ENCODE measurements at regions not wholly inside any gene's neighbourhood (a gene's known extent, or its start where the extent isn't known, plus 50 kb on each side); places are given as distances from the start of the nearest gene placed in this dataset.

- H3K9me3 ChIP-seq (ENCODE audit: control insufficient read depth, low read length): no peaks in the 10 kb centered on the region
Observed at GRCh38 chr10:35848412-35848811, 206.3 kb upstream of the FZD8 start.

GRCh38 chr10:35844686-35845085 lies 202.6 kb upstream of the FZD8 start:
- no peak overlapping the region for H3K4me3 ChIP-seq (ENCODE audit: low read length)
- no peak for ATAC-seq
- H3K27me3 ChIP-seq (ENCODE audit: control insufficient read depth, insufficient read depth): no peaks in the 10 kb centered on the region
- intact Hi-C loops (cut with DNase I): no loop called here
- 87% methylated on average over 5 of the region's 5 CpGs for WGBS
- H3K27ac ChIP-seq (ENCODE audit: low read length): no peak overlapping the region
- no peak for DNase-seq
- H3K4me1 ChIP-seq (ENCODE audit: control insufficient read depth, insufficient read depth, low read length): peaks cover 7% of the 10 kb centered on the region
- H3K9me3 ChIP-seq (ENCODE audit: control insufficient read depth, low read length): no peaks in the 10 kb centered on the region

More at GRCh38 chr10:35848412-35848811, 206.3 kb upstream of the FZD8 start:
- no peaks in the 10 kb centered on the region for H3K27me3 ChIP-seq (ENCODE audit: control insufficient read depth, insufficient read depth)
- H3K4me3 ChIP-seq (ENCODE audit: low read length): no peak overlapping the region
- intact Hi-C loops (cut with DNase I): no loop called here
- ATAC-seq (no peak), DNase-seq (no peak)
- peaks cover 7% of the 10 kb centered on the region for H3K4me1 ChIP-seq (ENCODE audit: control insufficient read depth, insufficient read depth, low read length)
- 60% methylated on average over 5 of the region's 5 CpGs for WGBS
- no peak overlapping the region for H3K27ac ChIP-seq (ENCODE audit: low read length)

- peaks cover 7% of the 10 kb centered on the region for H3K4me1 ChIP-seq (ENCODE audit: control insufficient read depth, insufficient read depth, low read length)
- no peaks in the 10 kb centered on the region for H3K9me3 ChIP-seq (ENCODE audit: control insufficient read depth, low read length)
- H3K27me3 ChIP-seq (ENCODE audit: control insufficient read depth, insufficient read depth): no peaks in the 10 kb centered on the region
- 9% methylated on average over 13 of the region's 13 CpGs for WGBS
- H3K27ac ChIP-seq (ENCODE audit: low read length): no peak overlapping the region
- intact Hi-C loops (cut with DNase I): no loop called here
- ATAC-seq (peak; percentile 95 to 96), DNase-seq (peak; percentile 20 to 73 (median 66))
- no peak overlapping the region for H3K4me3 ChIP-seq (ENCODE audit: low read length)
Observed at GRCh38 chr10:35843524-35844181, 201.6 kb upstream of the FZD8 start.

GRCh38 chr10:35838054-35838453 lies 196.0 kb upstream of the FZD8 start:
- intact Hi-C loops (cut with DNase I): no loop called here
- ATAC-seq: no peak

GRCh38 chr10:35835545-35835944 lies 193.4 kb upstream of the FZD8 start:
- 94% methylated on average over 3 of the region's 3 CpGs for WGBS
- DNase-seq: no peak

More at GRCh38 chr10:35838054-35838453, 196.0 kb upstream of the FZD8 start:
- no peaks in the 10 kb centered on the region for H3K9me3 ChIP-seq (ENCODE audit: control insufficient read depth, low read length)
- no peak overlapping the region for H3K27ac ChIP-seq (ENCODE audit: low read length)
- no peak for DNase-seq
- no peaks in the 10 kb centered on the region for H3K4me1 ChIP-seq (ENCODE audit: control insufficient read depth, insufficient read depth, low read length)
- H3K27me3 ChIP-seq (ENCODE audit: control insufficient read depth, insufficient read depth): no peaks in the 10 kb centered on the region
- 94% methylated on average over 2 of the region's 2 CpGs for WGBS
- H3K4me3 ChIP-seq (ENCODE audit: low read length): no peak overlapping the region

GRCh38 chr10:35834877-35835494 lies 192.9 kb upstream of the FZD8 start:
- DNase-seq: no peak
- ATAC-seq: no peak
- no peaks in the 10 kb centered on the region for H3K9me3 ChIP-seq (ENCODE audit: control insufficient read depth, low read length)
- no peaks in the 10 kb centered on the region for H3K4me1 ChIP-seq (ENCODE audit: control insufficient read depth, insufficient read depth, low read length)
- intact Hi-C loops (cut with DNase I): no loop called here
- no peak overlapping the region for H3K27ac ChIP-seq (ENCODE audit: low read length)
- H3K4me3 ChIP-seq (ENCODE audit: low read length): no peak overlapping the region
- WGBS: 93% methylated on average over 10 of the region's 10 CpGs
- no peaks in the 10 kb centered on the region for H3K27me3 ChIP-seq (ENCODE audit: control insufficient read depth, insufficient read depth)

More at GRCh38 chr10:35835545-35835944, 193.4 kb upstream of the FZD8 start:
- Histone ChIP-seq H3K27ac (ENCODE audit: low read length) (no peak overlapping the region), H3K9me3 (ENCODE audit: control insufficient read depth, low read length) (no peaks in the 10 kb centered on the region), H3K4me3 (ENCODE audit: low read length) (no peak overlapping the region), H3K27me3 (ENCODE audit: control insufficient read depth, insufficient read depth) (no peaks in the 10 kb centered on the region), H3K4me1 (ENCODE audit: control insufficient read depth, insufficient read depth, low read length) (no peaks in the 10 kb centered on the region)
- intact Hi-C loops (cut with DNase I): no loop called here
- ATAC-seq: no peak

- ATAC-seq (no peak), DNase-seq (no peak)
- intact Hi-C loops (cut with DNase I): no loop called here
Observed at GRCh38 chr10:35827783-35828182, 185.7 kb upstream of the FZD8 start.

GRCh38 chr10:35824704-35825103 lies 182.6 kb upstream of the FZD8 start:
- intact Hi-C loops (cut with DNase I): no loop called here
- ATAC-seq: no peak
- 61% methylated on average over 3 of the region's 3 CpGs for WGBS
- H3K4me1 ChIP-seq (ENCODE audit: control insufficient read depth, insufficient read depth, low read length): peaks cover 4% of the 10 kb centered on the region
- H3K27ac ChIP-seq (ENCODE audit: low read length): no peak overlapping the region
- no peak overlapping the region for H3K4me3 ChIP-seq (ENCODE audit: low read length)
- no peaks in the 10 kb centered on the region for H3K27me3 ChIP-seq (ENCODE audit: control insufficient read depth, insufficient read depth)
- no peak for DNase-seq
- H3K9me3 ChIP-seq (ENCODE audit: control insufficient read depth, low read length): no peaks in the 10 kb centered on the region

More at GRCh38 chr10:35827783-35828182, 185.7 kb upstream of the FZD8 start:
- peaks cover 2% of the 10 kb centered on the region for H3K4me1 ChIP-seq (ENCODE audit: control insufficient read depth, insufficient read depth, low read length)
- H3K27me3 ChIP-seq (ENCODE audit: control insufficient read depth, insufficient read depth): no peaks in the 10 kb centered on the region
- no peak overlapping the region for H3K4me3 ChIP-seq (ENCODE audit: low read length)
- WGBS: 84% methylated on average over 9 of the region's 9 CpGs
- H3K9me3 ChIP-seq (ENCODE audit: control insufficient read depth, low read length): no peaks in the 10 kb centered on the region
- H3K27ac ChIP-seq (ENCODE audit: low read length): no peak overlapping the region

- ATAC-seq (peak; percentile 99), DNase-seq (peak; percentile 94 to 98 (median 97))
- Histone ChIP-seq H3K4me1 (ENCODE audit: control insufficient read depth, insufficient read depth, low read length) (peaks cover 4% of the 10 kb centered on the region), H3K27me3 (ENCODE audit: control insufficient read depth, insufficient read depth) (no peaks in the 10 kb centered on the region), H3K27ac (ENCODE audit: low read length) (no peak overlapping the region), H3K4me3 (ENCODE audit: low read length) (no peak overlapping the region), H3K9me3 (ENCODE audit: control insufficient read depth, low read length) (no peaks in the 10 kb centered on the region)
- 27% methylated on average over 9 of the region's 9 CpGs for WGBS
- intact Hi-C loops (cut with DNase I): no loop called here
Observed at GRCh38 chr10:35822316-35822715, 180.2 kb upstream of the FZD8 start.

- DNase-seq (no peak), ATAC-seq (no peak)
- WGBS: 68% methylated on average over 4 of the region's 4 CpGs
- H3K9me3 ChIP-seq (ENCODE audit: control insufficient read depth, low read length): no peaks in the 10 kb centered on the region
- H3K4me1 ChIP-seq (ENCODE audit: control insufficient read depth, insufficient read depth, low read length): peaks cover 4% of the 10 kb centered on the region
- intact Hi-C loops (cut with DNase I): no loop called here
- H3K27ac ChIP-seq (ENCODE audit: low read length): no peak overlapping the region
- no peaks in the 10 kb centered on the region for H3K27me3 ChIP-seq (ENCODE audit: control insufficient read depth, insufficient read depth)
- no peak overlapping the region for H3K4me3 ChIP-seq (ENCODE audit: low read length)
Observed at GRCh38 chr10:35821339-35821911, 179.3 kb upstream of the FZD8 start.

GRCh38 chr10:35819736-35820135 lies 177.6 kb upstream of the FZD8 start:
- DNase-seq (no peak), ATAC-seq (no peak)
- Histone ChIP-seq H3K27ac (ENCODE audit: low read length) (no peak overlapping the region), H3K4me1 (ENCODE audit: control insufficient read depth, insufficient read depth, low read length) (peaks cover 4% of the 10 kb centered on the region), H3K4me3 (ENCODE audit: low read length) (no peak overlapping the region), H3K27me3 (ENCODE audit: control insufficient read depth, insufficient read depth) (no peaks in the 10 kb centered on the region), H3K9me3 (ENCODE audit: control insufficient read depth, low read length) (no peaks in the 10 kb centered on the region)
- intact Hi-C loops (cut with DNase I): no loop called here
- WGBS: 78% methylated on average over 5 of the region's 5 CpGs
